NCI-H510A treated with DMSO at 0.1 percent for 48 hours (cell line): ENCODE measurements at regions not wholly inside any gene's neighbourhood (a gene's known extent, or its start where the extent isn't known, plus 50 kb on each side); places are given as distances from the start of the nearest gene placed in this dataset.
"Not testable (repeated sequence)": the region's sequence is repeated elsewhere in the genome, so short reads cannot be mapped to it uniquely, and the experiment has no call there.

Source experiments
- DNase-seq: peaks from one replicate; lab custom pipeline; 2025; lab: John Stamatoyannopoulos, UW

DNA sequence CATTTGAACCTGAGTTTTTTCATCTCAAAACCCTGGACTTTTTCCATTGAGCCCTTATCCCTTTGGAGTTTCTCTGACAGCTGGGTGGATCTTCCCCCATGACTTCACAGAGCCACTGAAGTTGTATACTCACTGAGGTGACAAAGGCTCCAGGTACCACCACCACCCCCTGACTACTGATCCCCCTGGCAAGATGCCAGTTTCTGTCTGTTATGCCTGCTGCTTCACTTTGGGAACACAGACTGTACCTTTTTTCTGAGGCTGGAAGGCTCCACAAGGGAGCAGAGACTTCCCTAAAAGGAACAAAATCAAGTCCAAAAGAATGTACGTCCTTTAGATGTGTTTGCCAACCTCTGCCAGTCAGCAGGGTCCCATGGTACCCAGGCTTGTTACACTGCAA is 160.3 kb upstream of the JADE1 start:
- no peak for DNase-seq

DNA sequence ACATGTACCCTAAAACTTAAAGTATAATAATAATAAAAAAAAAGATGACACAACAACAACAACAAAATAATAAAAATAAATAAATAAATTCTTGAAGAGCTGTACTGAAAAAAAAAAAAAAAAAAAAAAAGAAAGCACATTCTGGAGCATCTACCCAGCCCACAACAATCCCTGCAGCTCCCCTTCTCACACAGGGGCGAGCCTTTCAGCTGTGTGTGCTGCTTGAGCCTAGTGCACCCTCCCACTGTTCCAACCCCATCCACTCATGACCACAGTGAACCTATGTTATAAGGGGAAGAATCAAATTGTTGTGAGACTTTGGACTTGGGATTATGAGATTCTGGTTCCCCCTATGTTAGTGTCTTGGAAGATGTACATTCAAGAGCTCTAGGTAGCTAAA is 161.5 kb upstream of the JADE1 start:
- DNase-seq: no peak

DNA sequence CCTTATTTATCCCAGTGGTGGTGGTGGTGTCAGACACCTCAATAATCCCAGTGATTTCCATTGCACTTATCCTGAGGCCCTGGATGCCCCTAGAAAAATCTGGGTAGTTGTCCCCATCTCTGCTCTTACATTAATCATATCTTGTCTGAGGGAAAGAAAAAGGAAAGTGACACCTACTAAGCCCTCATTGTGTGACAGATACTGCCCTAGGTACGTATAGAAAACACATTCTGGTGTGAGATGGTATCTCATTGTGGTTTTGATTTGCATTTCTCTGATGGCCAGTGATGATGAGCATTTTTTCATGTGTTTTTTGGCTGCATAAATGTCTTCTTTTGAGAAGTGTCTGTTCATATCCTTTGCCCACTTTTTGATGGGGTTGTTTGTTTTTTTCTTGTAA is 162.6 kb upstream of the JADE1 start:
- not testable (repeated sequence) for DNase-seq

DNA sequence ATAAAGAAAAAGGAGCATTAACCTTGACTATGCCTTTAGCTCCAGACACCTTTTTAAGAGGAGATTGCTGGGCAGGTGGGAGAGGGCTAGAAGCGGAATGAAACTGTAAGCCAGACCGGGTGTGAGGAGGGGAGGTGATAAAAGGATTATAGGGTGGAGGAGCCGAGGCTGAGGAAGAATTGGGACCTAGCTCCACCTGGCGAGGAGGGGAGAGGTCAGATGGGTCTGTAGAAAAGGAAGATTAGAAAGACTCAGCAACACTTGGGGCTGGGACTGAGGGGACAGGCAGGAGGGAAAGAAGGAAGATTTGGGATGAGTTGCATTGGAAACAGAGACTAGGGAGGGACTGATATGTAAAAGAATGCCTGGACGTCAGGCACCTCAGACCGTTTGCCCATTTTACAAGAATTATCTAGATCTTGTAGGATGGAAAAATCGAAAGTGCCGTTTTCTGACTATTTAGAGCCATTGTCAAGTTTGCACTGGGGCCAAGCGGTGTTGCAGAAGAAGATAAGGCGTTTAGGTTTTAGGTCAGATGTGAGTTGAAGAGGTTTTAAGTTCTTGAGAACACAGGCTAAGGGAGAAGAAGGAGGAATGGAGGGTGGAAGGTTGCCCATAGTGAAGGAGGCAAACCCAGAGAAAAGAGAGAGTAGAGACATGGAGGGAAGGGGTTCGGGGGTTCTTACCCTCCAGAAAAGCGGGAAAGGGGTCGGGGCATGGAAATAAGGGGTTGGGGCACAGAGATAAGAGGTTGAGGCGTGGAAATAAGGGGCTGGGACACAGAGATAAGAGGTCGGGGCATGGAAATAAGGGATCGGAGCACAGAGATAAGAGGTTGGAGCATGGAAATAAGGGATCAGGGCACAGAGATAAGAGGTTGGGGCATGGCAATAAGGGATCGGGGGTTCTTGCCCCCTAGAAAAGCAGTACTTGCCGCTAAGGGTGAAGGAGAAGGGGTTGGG is 164.5 kb upstream of the JADE1 start:
- DNase-seq: not testable (repeated sequence)

DNA sequence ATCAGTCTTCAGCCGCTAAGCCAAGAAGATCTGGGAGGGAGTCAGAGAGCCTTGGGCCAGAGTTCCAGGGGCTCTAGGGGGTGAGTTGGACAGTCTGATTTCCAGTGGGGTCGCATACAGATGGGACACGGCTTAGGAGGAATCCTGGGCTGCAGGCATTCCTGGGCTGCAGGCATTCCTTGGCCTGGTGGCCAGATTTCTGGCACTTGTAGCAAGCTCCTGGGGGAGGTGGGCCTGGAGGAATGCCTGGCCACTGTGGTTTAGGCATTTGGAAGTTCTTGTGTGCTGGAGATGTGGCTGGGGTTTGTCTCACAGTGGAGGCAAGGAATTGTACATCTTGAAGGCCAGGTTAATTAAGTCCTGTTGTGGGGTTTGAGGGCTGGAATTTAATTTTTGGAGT is 165.4 kb upstream of the JADE1 start:
- not testable (repeated sequence) for DNase-seq

DNA sequence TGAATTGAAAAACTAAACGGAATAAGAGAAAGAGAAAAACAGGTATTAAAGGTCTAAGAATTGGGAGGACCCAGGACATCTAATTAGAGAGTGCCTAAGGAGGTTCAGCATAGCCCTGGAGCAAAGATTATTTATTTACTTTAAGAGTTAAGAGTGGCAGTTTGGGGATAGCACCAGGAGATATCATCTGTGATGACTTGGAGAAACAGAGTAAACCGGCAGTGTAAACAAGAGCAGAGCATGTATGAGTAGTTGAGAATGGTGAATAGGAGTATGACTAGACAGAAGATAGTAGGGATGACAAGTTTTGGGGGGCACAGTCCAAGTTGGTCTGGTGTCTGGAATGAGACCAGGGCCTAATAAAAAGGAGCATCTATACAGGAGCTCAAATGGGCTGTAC is 167.9 kb upstream of the JADE1 start:
- DNase-seq: not testable (repeated sequence)

DNA sequence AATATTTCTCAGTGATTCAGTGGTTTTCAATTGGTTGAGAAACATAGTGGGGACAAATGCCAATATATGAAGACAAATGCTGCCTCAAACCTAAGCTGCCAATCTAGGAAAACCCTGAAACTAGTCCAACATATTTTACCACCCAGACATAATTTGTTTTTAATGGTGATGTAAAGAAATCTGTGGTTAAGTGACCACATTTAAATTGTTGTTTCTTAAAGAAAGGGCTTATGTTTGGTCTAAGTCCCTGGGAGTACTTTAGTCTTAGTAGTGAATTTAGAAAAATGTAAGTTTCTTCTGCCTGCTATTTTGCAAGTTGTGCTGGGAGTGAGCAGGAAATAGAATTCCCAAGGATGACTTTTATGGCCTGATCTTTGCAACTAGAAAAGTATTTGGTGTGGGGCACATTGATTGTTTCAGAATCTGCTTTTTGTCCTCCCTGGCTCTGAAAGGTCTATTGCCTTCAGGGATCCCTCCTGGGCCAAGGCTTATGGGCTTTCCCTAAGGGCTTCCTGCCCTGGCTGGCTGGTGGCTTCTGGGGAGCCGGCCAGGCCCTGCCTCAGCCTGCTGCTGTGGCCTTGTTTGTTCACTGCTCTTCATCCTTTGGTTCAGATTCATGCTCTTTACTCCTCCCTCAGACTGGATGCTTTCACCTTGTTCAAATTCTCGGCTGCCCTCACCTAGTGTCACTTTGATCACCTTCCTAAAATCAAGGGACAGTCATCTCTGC is 169.8 kb upstream of the JADE1 start:
- no peak for DNase-seq

DNA sequence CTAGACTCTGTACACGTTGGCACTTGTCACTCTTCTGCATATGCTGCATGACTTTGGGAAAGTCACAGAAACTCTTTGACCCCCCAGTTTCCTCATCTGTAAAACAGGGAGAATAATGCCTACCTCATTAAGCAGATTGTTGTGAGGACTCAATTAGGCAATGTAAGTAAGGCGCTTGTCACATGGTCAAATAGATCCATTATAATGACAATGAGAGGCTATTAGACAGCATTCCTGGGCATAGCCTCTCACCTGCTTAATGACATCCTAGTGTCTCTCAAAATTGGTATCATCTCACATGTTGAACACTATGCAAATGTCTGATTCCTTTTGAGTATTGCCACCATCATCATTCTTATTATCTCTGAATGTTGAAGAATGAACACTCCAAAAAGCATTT is 172.6 kb upstream of the JADE1 start:
- no peak for DNase-seq

DNA sequence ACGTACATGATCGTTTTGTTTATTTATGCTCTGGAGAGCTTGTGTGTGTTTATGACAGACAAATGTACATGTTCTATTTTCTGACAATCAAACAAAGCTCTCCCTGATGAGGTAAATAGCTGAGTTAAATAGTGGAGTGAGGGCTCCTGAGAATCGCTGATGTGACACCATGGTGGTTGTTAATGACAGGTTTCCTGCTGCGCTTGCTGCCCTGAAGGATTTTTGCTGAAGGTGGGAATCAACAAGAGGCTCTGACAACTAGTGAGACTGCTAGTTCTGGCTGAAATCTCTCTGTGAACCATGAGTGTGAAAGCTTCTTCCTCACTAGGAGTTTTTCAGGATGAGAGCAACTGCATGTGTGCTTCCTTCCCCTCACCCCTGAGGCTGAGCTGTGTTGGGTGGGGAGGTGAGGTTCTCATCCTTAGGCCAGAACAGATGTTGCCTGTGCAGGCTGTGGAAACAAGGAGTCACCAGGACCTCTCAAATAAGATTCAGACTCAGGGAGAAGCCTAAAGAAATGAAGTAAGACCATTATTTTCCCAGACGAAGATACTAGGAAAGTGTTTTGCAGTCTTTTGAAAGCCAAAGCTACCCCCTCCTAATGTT is 173.4 kb upstream of the JADE1 start:
- DNase-seq: peak; percentile 82

DNA sequence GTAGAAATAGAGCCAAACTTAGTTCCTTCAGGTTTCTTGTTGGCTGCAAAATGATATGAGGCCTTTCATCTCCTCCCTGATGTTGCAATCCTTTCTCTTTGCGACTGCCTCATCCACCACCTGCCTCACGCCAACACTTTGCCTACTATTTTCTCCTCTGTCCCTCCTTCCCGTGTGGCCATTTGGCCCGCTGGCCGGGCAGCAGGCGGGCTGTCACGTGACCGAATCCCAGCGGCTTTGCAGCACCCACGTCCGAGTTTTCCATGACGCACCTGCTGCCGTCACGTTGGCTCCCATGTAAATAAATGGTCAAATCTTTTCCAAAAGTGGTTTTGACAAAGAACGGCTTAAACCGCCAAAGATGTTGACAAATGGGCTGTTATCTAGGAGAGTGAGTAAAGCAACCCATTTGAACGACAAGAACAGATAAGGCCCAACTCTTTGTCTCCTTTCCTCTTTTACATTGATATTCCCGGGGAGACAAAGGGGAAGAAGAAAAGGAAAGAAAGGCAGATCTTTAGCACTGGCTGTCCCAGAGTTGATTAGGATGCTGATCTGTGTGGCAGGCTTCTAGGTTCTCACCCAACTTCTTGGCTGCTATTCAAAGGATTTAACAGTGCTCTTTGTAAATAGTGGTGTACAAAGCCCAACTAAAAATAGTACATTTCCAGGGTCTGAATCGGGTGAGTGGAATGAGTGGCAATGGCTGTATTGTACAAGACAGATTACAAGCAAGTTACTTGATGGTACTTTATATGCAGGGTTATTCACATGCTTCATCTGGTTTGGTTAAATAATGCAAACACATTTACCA is 174.2 kb upstream of the JADE1 start:
- DNase-seq: peak; percentile 82

DNA sequence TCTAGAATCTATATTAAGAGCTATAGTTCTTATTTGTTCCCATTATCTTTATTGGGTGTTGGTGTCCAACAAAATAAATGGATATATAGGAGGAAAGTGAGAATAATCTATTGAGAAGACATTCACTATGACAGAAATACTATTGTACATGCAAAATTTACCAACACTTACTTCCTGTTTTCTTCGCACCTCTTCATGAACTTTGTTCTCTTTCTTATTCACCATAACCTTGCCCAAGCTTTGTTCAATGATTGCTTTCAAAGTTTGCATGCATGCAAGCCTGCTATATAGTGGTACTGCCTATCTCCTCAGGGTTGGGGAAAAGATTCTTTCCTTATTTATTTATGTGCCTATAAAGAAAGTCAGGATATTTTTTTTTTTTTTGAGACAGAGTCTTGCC is 176.4 kb upstream of the JADE1 start:
- DNase-seq: no peak

DNA sequence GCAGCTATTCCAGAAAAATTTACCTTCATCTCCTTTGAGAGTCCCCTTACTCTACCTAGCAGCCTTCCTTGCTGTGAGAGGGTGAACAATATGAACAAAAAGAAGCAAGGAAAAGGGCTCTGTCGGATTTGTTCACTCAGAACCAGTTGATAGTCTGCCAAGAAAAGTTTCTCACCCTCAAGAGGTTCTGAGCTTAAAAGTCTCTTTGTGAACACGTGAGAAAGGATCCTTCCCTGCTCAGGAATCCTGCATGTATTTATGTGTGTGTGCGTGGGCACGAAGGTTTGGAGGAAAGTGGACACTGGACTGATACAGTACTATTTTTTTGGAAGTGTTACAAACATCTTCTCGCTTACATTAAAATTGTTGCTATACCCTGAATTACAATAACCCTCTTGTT is 178.6 kb upstream of the JADE1 start:
- no peak for DNase-seq

DNA sequence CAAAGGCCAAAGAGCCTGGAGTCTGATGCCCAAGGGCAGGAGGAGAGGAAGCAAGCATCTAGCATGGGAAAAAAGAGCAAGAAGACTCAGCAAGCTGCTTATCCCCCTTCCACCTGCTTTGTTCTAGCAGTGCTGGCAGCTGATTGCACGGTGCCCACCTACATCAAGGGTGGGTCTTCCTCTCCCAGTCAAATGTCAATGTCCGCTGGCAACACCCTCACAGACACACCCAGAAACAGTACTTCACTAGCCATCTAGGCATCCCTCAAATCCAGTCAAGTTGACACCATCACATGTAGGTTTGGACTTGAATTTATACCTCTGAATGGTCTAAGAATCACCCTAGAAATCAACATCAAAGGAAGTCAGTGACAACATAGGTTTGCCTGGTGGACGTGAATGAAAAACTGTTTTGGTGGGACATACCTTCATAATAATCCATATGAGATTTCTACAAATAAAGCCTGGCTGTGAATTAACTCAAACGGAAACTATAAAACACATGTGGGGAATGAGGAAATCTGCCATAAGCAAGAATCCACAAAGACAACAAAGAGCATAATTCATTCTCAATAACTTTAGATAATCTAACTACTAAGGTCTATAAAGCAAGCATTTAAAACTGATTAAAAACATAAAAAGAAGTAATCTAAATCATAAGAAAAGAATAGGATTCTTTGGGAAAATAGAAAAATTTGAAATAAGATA is 185.8 kb upstream of the JADE1 start:
- no peak for DNase-seq

DNA sequence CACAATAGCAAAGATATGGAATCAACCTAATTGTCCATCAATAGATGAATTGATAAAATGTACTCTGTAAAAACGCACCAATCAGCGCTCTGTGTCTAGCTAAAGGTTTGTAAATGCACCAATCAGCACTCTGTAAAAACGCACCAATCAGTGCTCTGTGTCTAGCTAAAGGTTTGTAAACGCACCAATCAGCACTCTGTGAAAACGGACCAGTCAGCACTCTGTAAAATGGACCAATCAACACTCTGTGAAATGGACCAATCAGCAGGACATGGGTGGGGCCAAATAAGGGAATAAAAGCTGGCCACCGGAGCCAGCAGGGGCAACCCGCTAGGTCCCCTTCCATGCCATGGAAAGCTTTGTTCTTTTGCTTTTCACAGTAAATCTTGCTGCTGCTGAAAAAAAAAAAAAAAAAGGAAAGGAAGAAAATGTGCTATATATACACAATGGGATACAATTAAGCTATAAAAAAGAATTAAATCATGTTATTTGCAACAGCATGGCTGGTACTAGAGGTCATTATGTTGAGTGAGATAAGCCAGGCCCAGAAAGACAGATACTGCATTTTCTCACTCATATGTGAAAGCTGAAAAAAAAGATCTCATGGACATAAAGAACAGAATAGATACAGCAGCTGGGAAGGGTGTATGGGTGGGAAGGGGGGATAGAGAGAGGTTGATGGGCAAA is 189.1 kb upstream of the JADE1 start:
- DNase-seq: not testable (repeated sequence)

DNA sequence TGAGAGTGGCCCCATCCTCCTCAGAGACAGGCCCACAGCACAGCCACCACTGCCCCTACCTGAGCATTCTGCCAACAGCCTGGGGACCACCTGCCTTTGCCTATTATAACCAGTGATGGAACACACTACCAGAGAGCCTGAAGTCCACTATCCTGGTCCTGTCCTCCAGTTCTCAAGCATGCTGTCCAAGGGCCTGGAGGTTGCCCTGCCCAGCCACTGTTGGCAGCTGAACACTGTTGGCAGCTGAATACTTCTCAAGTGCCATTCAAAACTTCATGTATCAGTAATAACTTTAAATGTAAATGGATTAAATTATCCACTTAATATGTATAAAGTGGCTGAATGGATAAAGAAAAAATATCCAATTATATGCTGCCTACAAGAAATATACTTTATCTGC is 194.3 kb upstream of the JADE1 start:
- DNase-seq: no peak

DNA sequence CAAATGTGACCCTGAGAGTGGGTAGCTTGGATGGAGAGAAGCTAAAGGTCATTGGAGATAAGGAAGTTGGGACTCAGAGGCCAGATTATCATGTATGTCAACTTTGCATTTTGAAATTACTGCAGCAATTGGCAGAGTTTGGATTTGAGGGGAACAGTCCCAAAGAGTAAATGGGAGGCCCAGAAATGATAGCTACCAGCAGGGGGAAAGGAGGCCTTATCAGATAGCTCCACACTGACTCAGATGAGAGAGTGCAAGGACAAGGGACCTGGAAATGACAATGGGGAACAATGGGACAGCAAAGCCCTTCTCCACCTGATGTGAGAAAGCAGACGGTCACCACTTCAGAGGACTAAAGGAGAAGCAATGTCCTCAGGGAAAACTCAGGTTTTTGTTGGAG is 201.5 kb upstream of the JADE1 start:
- no peak for DNase-seq

DNA sequence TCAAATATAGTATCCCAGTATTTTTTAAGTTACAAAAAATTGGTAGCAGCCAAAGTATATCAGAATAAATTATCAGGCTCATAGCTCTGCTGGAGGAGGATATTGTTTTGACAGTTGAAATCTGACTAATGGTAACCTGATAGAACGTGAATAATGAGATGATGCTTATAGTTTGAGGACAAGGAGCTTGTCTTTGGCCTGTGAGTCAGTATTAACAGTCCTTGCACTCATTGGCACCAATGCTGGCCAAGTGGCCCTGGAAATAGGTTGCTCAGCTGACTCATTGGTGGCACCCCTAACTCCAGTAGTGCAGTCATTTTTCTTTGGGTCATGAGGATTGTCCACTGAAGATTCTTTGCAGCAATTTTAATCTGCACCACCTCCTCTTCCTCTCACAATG is 203.3 kb upstream of the JADE1 start:
- no peak for DNase-seq

DNA sequence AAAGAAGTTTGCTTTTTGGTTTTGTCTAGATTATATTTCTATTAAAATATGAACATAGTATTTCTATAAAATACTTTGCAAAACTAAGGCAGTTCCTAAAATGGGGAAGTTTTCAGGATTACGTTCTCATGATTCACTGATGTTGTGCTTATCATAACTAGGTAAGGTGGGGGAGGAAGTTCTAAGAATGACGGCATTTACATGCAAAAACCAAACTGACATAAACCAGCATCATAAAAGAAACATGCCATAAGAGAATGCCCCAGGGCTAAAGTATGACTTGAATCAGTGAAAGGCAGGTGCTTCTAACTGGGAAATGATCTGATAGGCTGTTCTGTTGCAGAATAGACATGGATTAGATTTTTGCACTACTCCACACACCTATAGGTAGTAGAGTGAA is 204.7 kb upstream of the JADE1 start:
- DNase-seq: no peak

DNA sequence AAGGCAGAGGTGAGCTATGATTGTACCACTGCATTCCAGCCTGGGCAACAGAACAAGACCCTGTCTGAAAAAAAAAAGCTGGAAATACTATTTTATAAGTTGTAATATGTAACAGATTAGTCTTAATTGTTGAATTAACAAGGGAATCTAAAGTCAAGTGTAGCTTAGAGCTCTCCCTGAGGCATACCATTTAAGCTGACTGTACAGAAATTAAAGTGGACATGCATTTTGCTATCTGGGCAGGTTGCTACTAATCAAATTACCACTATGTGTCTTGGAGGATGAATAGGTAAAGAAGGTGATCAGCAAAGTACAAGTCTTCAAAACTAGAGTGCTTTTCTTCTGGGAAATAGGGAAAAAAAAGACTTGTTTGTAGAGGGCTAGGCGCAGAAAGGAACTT is 205.3 kb upstream of the JADE1 start:
- no peak for DNase-seq

DNA sequence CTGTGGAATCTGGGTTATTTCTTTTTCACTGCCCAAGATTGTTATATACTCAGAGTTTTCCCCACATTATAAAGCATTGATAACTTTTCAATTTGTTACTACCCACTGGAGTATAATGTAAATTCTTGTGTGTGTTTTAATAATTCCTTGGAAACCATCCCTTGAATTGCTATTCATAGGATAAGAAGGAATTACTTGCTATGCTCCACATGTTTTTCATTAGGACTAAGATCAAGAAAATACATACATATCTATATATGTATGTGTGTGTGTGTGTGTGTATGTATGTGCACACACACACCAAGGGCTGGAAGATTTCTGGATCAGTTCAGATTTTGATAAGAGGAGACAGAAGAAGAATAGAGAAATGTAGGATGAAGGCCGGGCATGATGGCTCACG is 206.4 kb upstream of the JADE1 start:
- no peak for DNase-seq
